ENCODE measurements at regions not wholly inside any gene's neighbourhood (a gene's known extent, or its start where the extent isn't known, plus 50 kb on each side); places are given as distances from the start of the nearest gene placed in this dataset.

GRCh38 chr5:107293541-107294210 is 377.1 kb downstream of the EFNA5 start:
- DNase-seq: no peak

DNA sequence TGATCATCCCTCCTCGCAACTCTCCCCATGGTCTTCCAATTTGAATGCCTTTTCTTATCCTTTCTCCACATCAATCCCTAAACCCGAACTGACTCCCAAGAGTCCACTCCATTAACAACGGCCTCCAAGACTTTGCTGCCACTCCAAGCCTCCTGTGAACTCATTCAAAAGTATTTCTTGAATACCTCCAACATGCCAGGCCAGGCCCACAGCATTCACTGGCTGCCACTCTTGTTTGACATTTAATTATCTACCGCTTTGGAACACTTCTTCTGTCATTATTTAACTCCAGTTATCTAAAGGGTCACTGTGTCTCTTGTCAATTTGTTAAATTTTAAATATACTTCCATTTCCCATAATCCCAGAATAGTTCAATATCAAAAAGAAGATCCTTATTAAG is 378.9 kb downstream of the EFNA5 start:
- DNase-seq: no peak

DNA sequence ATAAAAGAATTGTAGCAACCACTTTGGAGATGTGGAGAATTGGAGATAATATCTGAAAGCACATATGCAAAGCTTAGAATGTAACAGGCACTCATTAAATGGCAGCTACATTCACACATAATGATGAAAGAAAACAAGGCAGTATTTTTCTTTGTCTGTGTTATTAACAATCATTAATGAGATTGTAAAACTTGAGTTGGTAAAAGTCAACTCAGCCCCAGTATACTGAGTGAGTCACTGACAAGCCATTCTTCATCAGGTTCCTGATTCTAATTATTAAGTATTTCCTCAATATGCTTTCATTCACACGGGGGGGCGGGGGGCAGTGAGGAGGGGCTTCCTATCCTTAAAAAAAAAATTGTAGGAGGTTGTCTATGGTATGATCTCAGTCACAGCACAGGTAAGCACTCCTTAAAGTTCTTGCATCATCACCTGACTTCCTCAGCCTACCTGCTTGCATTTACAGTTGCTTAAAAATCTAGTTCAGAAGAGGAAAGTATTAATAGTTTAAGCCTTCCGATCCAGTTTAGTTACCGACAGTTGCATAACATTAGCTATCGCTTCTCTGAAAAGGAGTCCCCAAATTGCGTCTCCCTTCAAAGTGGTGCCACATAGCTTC is 379.8 kb downstream of the EFNA5 start:
- DNase-seq: no peak

- no peak for DNase-seq
These were observed 381.6 kb downstream of the EFNA5 start for GRCh38 chr5:107289030-107289714.

GRCh38 chr5:107286447-107287098 is 384.2 kb downstream of the EFNA5 start:
- DNase-seq: no peak

DNA sequence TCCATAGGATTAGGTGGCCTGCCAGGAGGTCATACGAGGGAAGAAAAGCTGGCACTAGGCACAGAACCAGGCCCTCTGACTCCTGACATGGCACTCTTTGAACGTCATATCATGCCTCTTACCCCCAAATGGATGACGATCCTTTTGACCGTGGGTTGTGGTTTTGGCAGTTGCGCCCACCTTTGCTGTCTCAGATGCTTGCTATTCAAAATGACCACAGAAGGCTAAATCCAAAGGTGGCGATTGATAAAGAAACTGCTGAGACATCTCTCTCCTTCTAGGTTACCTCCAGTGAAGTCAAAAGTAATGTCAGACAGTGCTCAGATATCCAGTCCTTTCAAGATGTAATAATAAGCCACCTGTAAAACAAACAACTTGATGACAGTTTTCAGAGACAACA is 385.0 kb downstream of the EFNA5 start:
- peak; percentile 32 for DNase-seq

- no peak for DNase-seq
These were observed 385.8 kb downstream of the EFNA5 start for GRCh38 chr5:107284822-107285525.

- no peak for DNase-seq
These were observed 388.7 kb downstream of the EFNA5 start for GRCh38 chr5:107282061-107282460.

GRCh38 chr5:107278774-107279173 is 392.0 kb downstream of the EFNA5 start:
- DNase-seq: no peak

- no peak for DNase-seq
These were observed 393.1 kb downstream of the EFNA5 start for GRCh38 chr5:107277485-107278125.

DNA sequence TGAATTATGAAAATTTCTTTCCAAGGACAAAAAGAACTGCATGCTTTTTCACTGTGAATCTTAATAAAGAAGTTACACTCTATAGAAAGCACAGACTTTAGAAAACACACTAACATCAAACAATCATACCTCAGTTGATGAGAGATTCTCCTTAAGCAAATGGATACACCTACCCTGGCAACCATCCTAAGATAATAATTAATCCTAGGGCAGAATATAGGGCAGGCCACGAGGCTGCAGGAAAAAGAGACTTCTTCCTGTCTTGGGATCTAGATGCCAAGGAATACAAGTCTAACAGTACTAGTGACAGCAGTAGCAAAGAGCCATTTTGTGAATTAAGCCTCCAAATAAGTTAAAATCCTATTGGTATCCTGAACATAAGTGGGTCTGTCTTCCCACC is 395.4 kb downstream of the EFNA5 start:
- no peak for DNase-seq

DNA sequence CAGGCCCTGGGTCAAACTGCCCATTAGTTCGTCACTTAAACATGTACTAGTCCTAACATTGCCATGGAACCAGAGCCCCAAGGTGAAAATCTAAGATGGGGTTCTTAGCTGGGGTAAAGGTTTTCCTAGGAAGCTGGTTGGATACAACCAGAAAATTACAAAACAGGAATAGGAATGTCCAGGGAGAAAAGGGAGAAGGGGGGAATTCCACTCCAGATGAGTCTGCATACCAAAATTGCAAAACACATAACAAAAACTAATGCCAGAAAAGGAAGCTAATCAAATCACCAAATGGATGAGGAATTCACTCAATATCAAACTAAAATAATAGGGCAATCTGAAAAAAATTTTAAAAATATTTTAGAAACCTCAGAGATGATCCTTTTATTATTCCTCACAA is 396.2 kb downstream of the EFNA5 start:
- no peak for DNase-seq

GRCh38 chr5:107272954-107273353 is 397.8 kb downstream of the EFNA5 start:
- no peak for DNase-seq

DNA sequence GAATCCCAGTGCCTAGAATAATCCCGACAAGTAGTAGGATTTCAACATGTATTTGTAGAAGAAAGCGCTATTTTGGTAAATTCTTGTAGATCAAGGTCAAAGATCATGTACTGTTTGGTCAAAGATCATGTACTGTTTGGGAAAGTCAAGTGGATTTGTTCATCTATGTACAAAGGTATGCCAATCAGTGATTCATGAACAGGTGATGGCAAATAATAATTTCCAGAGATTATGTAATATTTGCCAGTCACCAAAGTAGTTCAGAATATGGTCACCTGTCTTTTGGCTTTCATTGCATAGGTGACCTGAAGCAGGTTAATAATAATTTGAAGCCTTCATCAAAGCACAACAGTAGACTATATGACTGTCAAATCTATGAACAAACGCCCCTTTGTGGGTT is 398.2 kb downstream of the EFNA5 start:
- DNase-seq: no peak

- DNase-seq: no peak
These were observed 398.9 kb downstream of the EFNA5 start for GRCh38 chr5:107271682-107272350.

DNA sequence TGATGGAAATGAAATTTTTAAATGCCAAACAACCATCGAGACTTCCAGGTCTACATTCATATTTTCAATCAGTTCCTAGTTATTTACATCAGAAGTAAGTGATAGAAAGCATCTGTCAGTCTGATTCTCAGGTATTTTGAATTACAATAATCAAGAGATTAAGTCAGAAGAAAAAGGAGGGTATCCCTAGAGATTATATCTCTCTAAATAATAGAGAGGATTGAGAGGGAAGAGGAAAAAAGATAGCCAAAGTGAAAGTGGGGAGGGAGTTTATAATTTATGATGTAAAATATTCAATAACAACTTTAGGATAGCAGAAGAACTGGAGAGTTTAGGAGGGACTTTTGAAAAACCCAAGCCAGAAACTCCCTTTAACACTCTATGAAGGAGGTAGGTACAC is 400.2 kb downstream of the EFNA5 start:
- no peak for DNase-seq

- DNase-seq: no peak
These were observed 401.1 kb downstream of the EFNA5 start for GRCh38 chr5:107269678-107270077.

- DNase-seq: no peak
These were observed 401.5 kb downstream of the EFNA5 start for GRCh38 chr5:107269256-107269655.

GRCh38 chr5:107268241-107268640 is 402.5 kb downstream of the EFNA5 start:
- no peak for DNase-seq

GRCh38 chr5:107266100-107266499 is 404.6 kb downstream of the EFNA5 start:
- DNase-seq: no peak

GRCh38 chr5:107265193-107265592 is 405.5 kb downstream of the EFNA5 start:
- no peak for DNase-seq

DNA sequence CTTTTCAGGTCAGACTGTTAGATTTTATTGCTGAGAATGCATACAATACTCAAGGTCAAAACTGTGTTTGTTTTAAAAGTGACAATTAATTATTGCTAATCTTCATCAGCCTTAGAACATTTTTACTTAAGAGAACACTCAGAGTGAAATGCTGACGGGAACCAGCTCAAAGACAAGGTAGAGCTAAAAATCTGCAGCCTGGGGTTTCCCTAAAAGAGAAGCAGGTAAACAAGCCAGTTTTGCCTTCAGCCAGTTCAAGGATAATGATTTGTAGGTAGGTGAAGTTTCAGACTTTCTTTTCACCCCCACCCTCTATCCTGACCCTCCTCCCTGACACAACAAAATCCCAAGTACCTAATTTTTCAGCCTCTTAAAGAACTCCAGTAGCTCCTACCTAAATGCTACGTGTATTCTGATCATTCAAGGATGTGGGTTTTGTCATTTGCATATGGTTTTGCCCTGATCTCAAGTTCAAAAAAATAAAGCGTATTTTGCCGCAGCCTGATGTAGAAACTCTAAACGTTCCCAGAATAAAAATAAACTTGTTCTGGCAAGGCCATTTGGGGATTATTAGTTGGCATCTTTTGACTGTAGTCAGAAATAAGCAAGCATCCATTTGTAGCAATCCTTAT is 407.2 kb downstream of the EFNA5 start:
- no peak for DNase-seq
